SK-N-SH (cell line): ENCODE measurements at regions not wholly inside any gene's neighbourhood (a gene's known extent, or its start where the extent isn't known, plus 50 kb on each side); places are given as distances from the start of the nearest gene placed in this dataset.

Source experiments
- CTCF ChIA-PET: fragments of 300-600, 350-600 bp; formaldehyde crosslinking; extraction: SDS; loops from one replicate; lab custom pipeline; 2021; lab: Yijun Ruan, JAX
- POLR2A ChIA-PET: fragments of 350-600 bp; sonication (Branson Sonifier 250); formaldehyde crosslinking; extraction: SDS; loops from one replicate; lab custom pipeline; 2020; ENCODE audit warnings: antibody characterized with exemption, inconsistent platforms; lab: Yijun Ruan, JAX
- DNase-seq: peaks from one replicate; pipeline ENCODE4 v3.0.0; 2012
- H2AFZ ChIP-seq: fragments of 200-600 bp; sonication (generic); 2 replicates; pipeline ENCODE4 v1.8.1; 2016; ENCODE audit warnings: antibody characterized with exemption, mild to moderate bottlenecking, low read depth
- H3F3A ChIP-seq: fragments of 200-600 bp; sonication (generic); replicated peaks from 2 replicates; pipeline ENCODE3; 2016; ENCODE audit warnings: antibody characterized with exemption, mild to moderate bottlenecking; ENCODE audit not compliant: insufficient read depth
- H3K27ac ChIP-seq, 2 experiments: fragments of 200-500 bp in 1 of 2; fragments of 200-600 bp in 1 of 2; sonication (Bioruptor generic) in 1 of 2; sonication (generic), shearing (Covaris generic) in 1 of 2; 2 replicates each; pipeline versions ENCODE4 v1.5.1 to v1.6.1; 2014 to 2016; ENCODE audit warnings: low read depth in 2 of 2, inconsistent platforms in 1 of 2, low read length in 1 of 2, mild to moderate bottlenecking in 1 of 2, mixed read lengths in 1 of 2
- H3K27me3 ChIP-seq: fragments of 200-600 bp; sonication (generic), shearing (Covaris generic); 2 replicates; pipeline ENCODE4 v1.6.1; 2016; ENCODE audit warnings: mixed run types; ENCODE audit not compliant: insufficient read depth
- H3K36me3 ChIP-seq, 2 experiments: fragments of 200-500 bp in 1 of 2; fragments of 200-600 bp in 1 of 2; sonication (Bioruptor generic) in 1 of 2; sonication (generic) in 1 of 2; replicated peaks in 1 of 2; 2 replicates each; pipeline versions ENCODE3 to v1.5.1; 2014 to 2016; ENCODE audit warnings: low read length in 1 of 2, mild to moderate bottlenecking in 1 of 2; ENCODE audit not compliant: insufficient read depth in 2 of 2, control insufficient read depth in 1 of 2
- H3K4me1 ChIP-seq, 2 experiments: fragments of 200-500 bp in 1 of 2; fragments of 200-600 bp in 1 of 2; sonication (Bioruptor generic) in 1 of 2; sonication (generic), shearing (Covaris generic) in 1 of 2; 2 replicates each; pipeline versions ENCODE4 v1.5.1 to v1.6.1; 2014 to 2016; ENCODE audit warnings: low read depth in 1 of 2, low read length in 1 of 2, mixed run types in 1 of 2; ENCODE audit not compliant: insufficient read depth in 2 of 2, control insufficient read depth in 1 of 2
- H3K4me2 ChIP-seq: fragments of 200-600 bp; sonication (generic), shearing (Covaris generic); 2 replicates; pipeline ENCODE4 v1.6.1; 2017; ENCODE audit warnings: mixed run types
- H3K4me3 ChIP-seq, 2 experiments: fragments of 200-500 bp in 1 of 2; fragments of 200-600 bp in 1 of 2; sonication (Bioruptor generic) in 1 of 2; sonication (generic), shearing (Covaris generic) in 1 of 2; 2 replicates each; pipeline versions ENCODE4 v1.5.1 to v1.8.1; 2014 to 2016; ENCODE audit warnings: low read depth in 2 of 2, inconsistent platforms in 1 of 2, low read length in 1 of 2, mild to moderate bottlenecking in 1 of 2, mixed read lengths in 1 of 2, moderate library complexity in 1 of 2
- H3K79me2 ChIP-seq: fragments of 200-600 bp; sonication (generic); 2 replicates; pipeline ENCODE4 v1.8.1; 2017; ENCODE audit warnings: mild to moderate bottlenecking; ENCODE audit not compliant: insufficient read depth
- H3K9ac ChIP-seq: fragments of 200-600 bp; sonication (generic); 2 replicates; pipeline ENCODE4 v1.6.1; 2017; ENCODE audit warnings: mixed run types
- H3K9me2 ChIP-seq: fragments of 200-600 bp; sonication (generic); 2 replicates; pipeline ENCODE4 v1.6.1; 2017; ENCODE audit warnings: mixed run types
- H3K9me3 ChIP-seq: fragments of 200-600 bp; sonication (generic); 2 replicates; pipeline ENCODE4 v1.6.1; 2017; ENCODE audit warnings: mixed run types, mild to moderate bottlenecking, moderate library complexity
- H4K20me1 ChIP-seq: fragments of 200-600 bp; sonication (generic); 2 replicates; pipeline ENCODE4 v1.6.1; 2017; ENCODE audit warnings: mild to moderate bottlenecking, mixed run types; ENCODE audit not compliant: insufficient read depth
- CTCF ChIP-seq: fragments of 200-600 bp; sonication (generic); IDR thresholded peaks from 2 replicates; pipeline ENCODE4 v1.6.1; 2017; ENCODE audit warnings: antibody characterized with exemption, mild to moderate bottlenecking, moderate library complexity
- ELF1 ChIP-seq: IDR thresholded peaks from 2 replicates; pipeline ENCODE4 v1.4.0; 2012
- EP300 ChIP-seq, 2 experiments: IDR thresholded peaks; 2 replicates each; pipeline versions ENCODE4 v1.4.0 to v1.6.1; 2012; ENCODE audit warnings: borderline replicate concordance in 1 of 2, low read depth in 1 of 2, low read length in 1 of 2
- IRF3 ChIP-seq: fragments of 150-350 bp; IDR thresholded peaks from 2 replicates; pipeline ENCODE4 v1.6.1; 2016; ENCODE audit warnings: mild to moderate bottlenecking, low read depth, low read length
- JUND ChIP-seq: IDR thresholded peaks from 2 replicates; pipeline ENCODE4 v1.4.0; 2012
- MEF2A ChIP-seq: IDR thresholded peaks from 2 replicates; pipeline ENCODE4 v1.4.0; 2012; ENCODE audit warnings: low read depth, borderline replicate concordance
- MXI1 ChIP-seq: IDR thresholded peaks from 2 replicates; pipeline ENCODE4 v1.6.1; 2012; ENCODE audit warnings: mild to moderate bottlenecking, low read depth, low read length, improper control_type of control experiment
- NFIC ChIP-seq: IDR thresholded peaks from 2 replicates; pipeline ENCODE4 v1.4.0; 2012; ENCODE audit warnings: borderline replicate concordance
- PBX3 ChIP-seq: IDR thresholded peaks from 2 replicates; pipeline ENCODE4; 2012
- POLR2AphosphoS5 ChIP-seq: IDR thresholded peaks from 2 replicates; pipeline ENCODE4 v1.6.1; 2012; ENCODE audit warnings: low read depth, low read length
- RCOR1 ChIP-seq: fragments of 150-350 bp; IDR thresholded peaks from 2 replicates; pipeline ENCODE4 v1.6.1; 2017; ENCODE audit warnings: antibody characterized with exemption, low read length
- RFX5 ChIP-seq: IDR thresholded peaks from 2 replicates; pipeline ENCODE4 v1.6.1; 2012; ENCODE audit warnings: mild to moderate bottlenecking, improper control_type of control experiment, low read length
- RXRA ChIP-seq: IDR thresholded peaks from 2 replicates; pipeline ENCODE4 v1.4.0; 2012; ENCODE audit warnings: low read depth, mild to moderate bottlenecking, borderline replicate concordance
- SIN3A ChIP-seq: IDR thresholded peaks from 2 replicates; pipeline ENCODE4 v1.6.1; 2012; ENCODE audit warnings: low read depth, mild to moderate bottlenecking, low read length, moderate library complexity, borderline replicate concordance
- TAF1 ChIP-seq: IDR thresholded peaks from 2 replicates; pipeline ENCODE4 v1.6.1; 2012; ENCODE audit warnings: low read depth, mild to moderate bottlenecking, low read length, moderate library complexity, borderline replicate concordance
- WGBS: methylation state at CpG from one replicate; pipeline ENCODE4 v1.1.6; 2017; ENCODE audit warnings: low lambda C conversion rate; 5-methylcytosine and 5-hydroxymethylcytosine counted together

GRCh38 chr2:163373496-163373895, 362.3 kb downstream of the FIGN start:
- H3K27ac ChIP-seq: no peak overlapping the region
- H3F3A ChIP-seq: no peaks in the 10 kb centered on the region
- H3K9ac ChIP-seq: no peak overlapping the region
- TF ChIP-seq POLR2AphosphoS5 (no peak), TAF1 (no peak), MEF2A (no peak), MXI1 (no peak), JUND (no peak), CTCF (no peak), PBX3 (no peak), RXRA (no peak), EP300 (IDR thresholded peaks at IDR 0.05; ENCODE audit: borderline replicate concordance in 1 of 2, low read depth in 1 of 2, low read length in 1 of 2) (no peak), IRF3 (no peak), SIN3A (no peak), NFIC (no peak), RCOR1 (no peak), RFX5 (no peak)
- H2AFZ ChIP-seq: no peak overlapping the region
- ChIA-PET POLR2A (no interaction called here), CTCF (no interaction called here)
- no peak overlapping the region for H3K4me2 ChIP-seq
- H3K4me1 ChIP-seq: no peaks in the 10 kb centered on the region; a peak in 1 of 4 replicates
- DNase-seq: no peak
- no peaks in the 10 kb centered on the region for H3K36me3 ChIP-seq
- no peaks in the 10 kb centered on the region for H3K27me3 ChIP-seq
- H3K9me2 ChIP-seq: no peaks in the 10 kb centered on the region
- no peaks in the 10 kb centered on the region for H3K79me2 ChIP-seq
- H4K20me1 ChIP-seq: no peaks in the 10 kb centered on the region
- no peak overlapping the region for H3K4me3 ChIP-seq
- H3K9me3 ChIP-seq: no peaks in the 10 kb centered on the region
- 74% methylated on average over 1 of the region's 1 CpG for WGBS

- Histone ChIP-seq H3K4me1 (no peaks in the 10 kb centered on the region; a peak in 1 of 4 replicates), H3K9me3 (no peaks in the 10 kb centered on the region), H3K4me3 (no peak overlapping the region), H2AFZ (no peak overlapping the region), H3K27ac (peak overlapping the region in 1 of 2 experiments; percentile 43; a peak in 1 of 4 replicates), H3K27me3 (no peaks in the 10 kb centered on the region), H3K36me3 (no peaks in the 10 kb centered on the region), H3K9me2 (no peaks in the 10 kb centered on the region), H3K4me2 (no peak overlapping the region), H3F3A (no peaks in the 10 kb centered on the region), H3K79me2 (no peaks in the 10 kb centered on the region), H4K20me1 (no peaks in the 10 kb centered on the region), H3K9ac (no peak overlapping the region)
- peak; percentile 20 for DNase-seq
- ChIA-PET CTCF (interaction anchor here (0.6 kb wide), 1 partner anchor 83 kb away, joined by 3 read pairs; no protein-coding TSS in a partner anchor), POLR2A (no interaction called here)
- TF ChIP-seq ELF1: no peak
- 0 out of 2 replicates have a peak, but pooled peaks have one; percentile 14 for TF ChIP-seq PBX3
- WGBS: 18% methylated on average over 4 of the region's 4 CpGs
Measured at GRCh38 chr2:163370169-163370886, 365.5 kb downstream of the FIGN start.
